Motor neuron (in vitro differentiated cells): ENCODE measurements at regions not wholly inside any gene's neighbourhood (a gene's known extent, or its start where the extent isn't known, plus 50 kb on each side); places are given as distances from the start of the nearest gene placed in this dataset.

Experiments used
- ATAC-seq, 8 experiments: fragments of 200-7000 bp; cut with Tn5 transposase; replicated peaks in 6 of 8; 2 replicates each; pipeline ENCODE4 v1.8.0; 2021; ENCODE audit warnings: mild to moderate bottlenecking in 8 of 8, moderate library complexity in 8 of 8
- H3K27ac ChIP-seq, 2 donors: fragments of 250-450 bp; sonication (Bioruptor Pico); 2 replicates each; pipeline ENCODE4 v1.9.0; 2021; ENCODE audit warnings: antibody characterized with exemption in 2 of 2, mild to moderate bottlenecking in 2 of 2, moderate library complexity in 1 of 2
- H3K4me1 ChIP-seq, 2 donors: fragments of 250-450 bp; sonication (Bioruptor Pico); replicated peaks in 1 of 2; 2 replicates each; pipeline ENCODE4 v1.6.1; 2021; ENCODE audit warnings: antibody characterized with exemption in 2 of 2, mild to moderate bottlenecking in 2 of 2, moderate library complexity in 1 of 2
- H3K4me3 ChIP-seq, 5 donors: fragments of 250-450 bp; sonication (Bioruptor Pico); 2 replicates each; pipeline ENCODE4 v1.9.0; 2021; ENCODE audit warnings: antibody characterized with exemption in 5 of 5, mild to moderate bottlenecking in 5 of 5, moderate library complexity in 4 of 5
- whole genome bisulfite sequencing, 10 experiments: fragments of 450-650 bp; shearing (Covaris generic); methylation state at CpG; one replicate each; pipeline ENCODE4 v1.0.0; 2022; 5-methylcytosine and 5-hydroxymethylcytosine counted together
- in situ Hi-C, 9 experiments: fragments of 400-800 bp; cut with MboI; loops; one replicate each; pipeline ENCODE4 v1.15.0; 2021; ENCODE audit warnings: low sequenced_read_pairs in 9 of 9, low pct_unique_long_range_greater_than_20kb in 2 of 9; ENCODE audit not compliant: unreplicated experiment in 9 of 9

GRCh38 chr5:172565931-172566665, 75.0 kb upstream of the NEURL1B start:
- Histone ChIP-seq H3K4me3 (no peak overlapping the region), H3K4me1 (peaks cover 10 to 28% of the 10 kb centered on the region in 2 donors), H3K27ac (no peak overlapping the region)
- no peak for ATAC-seq
- WGBS, 10 experiments: 31 to 100% (median 82%) methylated on average over 1 to 6 of the region's 8 CpGs; no CpG with 5 or more reads in 4 of the 10 experiments
- in situ Hi-C loops: no loop called here

GRCh38 chr5:172565455-172565854, 75.6 kb upstream of the NEURL1B start:
- ATAC-seq: peak in 2 of 8 experiments; percentile 32 to 57
- Histone ChIP-seq H3K4me3 (no peak overlapping the region), H3K4me1 (peaks cover 9 to 26% of the 10 kb centered on the region in 2 donors), H3K27ac (no peak overlapping the region)
- in situ Hi-C loops: no loop called here
- WGBS, 10 experiments: 5 to 90% (median 61%) methylated on average over 2 to 8 of the region's 8 CpGs; no CpG with 5 or more reads in 3 of the 10 experiments

- 0 to 100% (median 75%) methylated on average over 1 to 4 of the region's 4 CpGs; no CpG with 5 or more reads in 5 of the 10 experiments for WGBS, 10 experiments
- in situ Hi-C loops: no loop called here
- H3K4me1 ChIP-seq: peaks cover 4 to 21% of the 10 kb centered on the region in 2 donors
- H3K27ac ChIP-seq: no peak overlapping the region
- no peak overlapping the region for H3K4me3 ChIP-seq
- ATAC-seq: no peak
Observed at GRCh38 chr5:172564883-172565282, 76.2 kb upstream of the NEURL1B start.

- 10 to 100% (median 79%) methylated on average over 1 to 9 of the region's 11 CpGs; no CpG with 5 or more reads in 2 of the 10 experiments for whole genome bisulfite sequencing, 10 experiments
- in situ Hi-C loops: no loop called here
- Histone ChIP-seq H3K4me3 (no peak overlapping the region), H3K4me1 (peaks cover 3 to 17% of the 10 kb centered on the region in 2 donors), H3K27ac (no peak overlapping the region)
- peak in 2 of 8 experiments; percentile 41 to 88 for ATAC-seq
Observed at GRCh38 chr5:172564188-172564587, 76.9 kb upstream of the NEURL1B start.

- Histone ChIP-seq H3K4me1 (peaks cover 21 to 34% of the 10 kb centered on the region in 2 donors), H3K4me3 (no peak overlapping the region), H3K27ac (no peak overlapping the region)
- in situ Hi-C loops: no loop called here
- WGBS, 10 experiments: 48 to 91% (median 85%) methylated on average over 2 to 8 of the region's 8 CpGs; no CpG with 5 or more reads in 1 of the 10 experiments
- no peak for ATAC-seq
Observed at GRCh38 chr5:172562443-172562842, 78.6 kb upstream of the NEURL1B start.

GRCh38 chr5:172561151-172561550, 79.9 kb upstream of the NEURL1B start:
- in situ Hi-C loops: no loop called here
- WGBS, 10 experiments: 33 to 100% (median 83%) methylated on average over 1 to 3 of the region's 3 CpGs; no CpG with 5 or more reads in 3 of the 10 experiments

GRCh38 chr5:172559004-172559932, 81.8 kb upstream of the NEURL1B start:
- H3K4me1 ChIP-seq: peaks cover 49 to 52% of the 10 kb centered on the region in 2 donors
- in situ Hi-C loops: no loop called here
- H3K4me3 ChIP-seq: no peak overlapping the region
- ATAC-seq: peak in 7 of 8 experiments; percentile 11 to 88 (median 27)
- H3K27ac ChIP-seq: peak overlapping the region in 1 of 2 donors; percentile 66
- 33 to 98% (median 64%) methylated on average over 1 to 11 of the region's 23 CpGs; no CpG with 5 or more reads in 2 of the 10 experiments for WGBS, 10 experiments

More at GRCh38 chr5:172561151-172561550, 79.9 kb upstream of the NEURL1B start:
- no peak overlapping the region for H3K27ac ChIP-seq
- no peak overlapping the region for H3K4me3 ChIP-seq
- no peak for ATAC-seq
- H3K4me1 ChIP-seq: peaks cover 34 to 37% of the 10 kb centered on the region in 2 donors

- Histone ChIP-seq H3K4me3 (no peak overlapping the region), H3K27ac (peak overlapping the region; percentile 66 to 70), H3K4me1 (peaks cover 53 to 58% of the 10 kb centered on the region in 2 donors)
- in situ Hi-C loops: no loop called here
- ATAC-seq: peak in 1 of 8 experiments; percentile 2
- WGBS, 10 experiments: 50 to 100% (median 75%) methylated on average over 1 to 6 of the region's 17 CpGs; no CpG with 5 or more reads in 6 of the 10 experiments
Observed at GRCh38 chr5:172558076-172558976, 82.7 kb upstream of the NEURL1B start.

GRCh38 chr5:172556971-172557461, 84.0 kb upstream of the NEURL1B start:
- in situ Hi-C loops: no loop called here
- Histone ChIP-seq H3K27ac (peak overlapping the region; percentile 60 to 70), H3K4me1 (peaks cover 53 to 58% of the 10 kb centered on the region in 2 donors), H3K4me3 (no peak overlapping the region)
- 0 to 60% (median 7%) methylated on average over 1 to 7 of the region's 12 CpGs; no CpG with 5 or more reads in 4 of the 10 experiments for whole genome bisulfite sequencing, 10 experiments
- peak in 5 of 8 experiments; percentile 87 to 93 (median 91) for ATAC-seq

- 60 to 100% (median 82%) methylated on average over 1 to 2 of the region's 3 CpGs; no CpG with 5 or more reads in 4 of the 10 experiments for WGBS, 10 experiments
- no peak for ATAC-seq
- Histone ChIP-seq H3K4me3 (no peak overlapping the region), H3K27ac (no peak overlapping the region), H3K4me1 (peaks cover 53 to 58% of the 10 kb centered on the region in 2 donors)
- in situ Hi-C loops: no loop called here
Observed at GRCh38 chr5:172556262-172556661, 84.8 kb upstream of the NEURL1B start.

- Histone ChIP-seq H3K4me1 (peaks cover 53 to 58% of the 10 kb centered on the region in 2 donors), H3K27ac (no peak overlapping the region), H3K4me3 (no peak overlapping the region)
- 24 to 100% (median 78%) methylated on average over 1 to 14 of the region's 14 CpGs; no CpG with 5 or more reads in 2 of the 10 experiments for WGBS, 10 experiments
- in situ Hi-C loops: no loop called here
- ATAC-seq: peak in 1 of 8 experiments; percentile 8
Observed at GRCh38 chr5:172554562-172554961, 86.5 kb upstream of the NEURL1B start.

- H3K4me1 ChIP-seq: peaks cover 54 to 56% of the 10 kb centered on the region in 2 donors
Observed at GRCh38 chr5:172553903-172554302, 87.2 kb upstream of the NEURL1B start.

More at GRCh38 chr5:172553903-172554302, 87.2 kb upstream of the NEURL1B start:
- in situ Hi-C loops: no loop called here
- no peak overlapping the region for H3K4me3 ChIP-seq
- no peak for ATAC-seq
- no peak overlapping the region for H3K27ac ChIP-seq
- WGBS, 10 experiments: 40 to 86% (median 77%) methylated on average over 1 to 3 of the region's 3 CpGs; no CpG with 5 or more reads in 4 of the 10 experiments
